Erythroblast (primary cell): ENCODE measurements at regions not wholly inside any gene's neighbourhood (a gene's known extent, or its start where the extent isn't known, plus 50 kb on each side); places are given as distances from the start of the nearest gene placed in this dataset.

ENCODE experiments used
- GATA1 ChIP-seq: IDR thresholded peaks from 2 replicates; pipeline ENCODE4 v1.6.1; 2011; ENCODE audit warnings: low read depth, mild to moderate bottlenecking, control low read depth, low read length, moderate library complexity
- POLR2A ChIP-seq: IDR thresholded peaks from 2 replicates; pipeline ENCODE4 v1.6.1; 2011; ENCODE audit warnings: mild to moderate bottlenecking, low read length

GRCh38 chr1:221089803-221090202 lies 210.6 kb downstream of the HLX start:
- TF ChIP-seq POLR2A, result no peak
- TF ChIP-seq GATA1, result no peak
